Kidney tubule cell (primary cell): ENCODE measurements at regions not wholly inside any gene's neighbourhood (a gene's known extent, or its start where the extent isn't known, plus 50 kb on each side); places are given as distances from the start of the nearest gene placed in this dataset.
"Not testable (repeated sequence)": the region's sequence is repeated elsewhere in the genome, so short reads cannot be mapped to it uniquely, and the experiment has no call there.

Experiments
- DNase-seq: peaks from one replicate; pipeline ENCODE4 v3.0.0-alpha.2; 2018; ENCODE audit warnings: low spot score

- not testable (repeated sequence) for DNase-seq
These were observed 60.8 kb upstream of the FAN1 start for GRCh38 chr15:30842798-30843472.

GRCh38 chr15:30845536-30845935, 58.2 kb upstream of the FAN1 start:
- not testable (repeated sequence) for DNase-seq
